HepG2 (cell line): ENCODE measurements at regions not wholly inside any gene's neighbourhood (a gene's known extent, or its start where the extent isn't known, plus 50 kb on each side); places are given as distances from the start of the nearest gene placed in this dataset.

ENCODE experiments used
- AKNA ChIP-seq: sonication (generic); formaldehyde crosslinking; IDR thresholded peaks from 2 replicates; pipeline ENCODE4 v1.4.0; 2020; ENCODE audit warnings: missing genetic modification reagents, borderline replicate concordance
- CERS6 ChIP-seq: sonication (generic); formaldehyde crosslinking; IDR thresholded peaks from 2 replicates; pipeline ENCODE4 v1.5.0; 2020; ENCODE audit warnings: missing genetic modification reagents
- CTCF ChIP-seq: sonication (generic); formaldehyde crosslinking; IDR thresholded peaks from 2 replicates; pipeline ENCODE4 v1.5.0; 2020; ENCODE audit warnings: mild to moderate bottlenecking, missing genetic modification reagents, moderate library complexity
- DR1 ChIP-seq: sonication (generic); formaldehyde crosslinking; IDR thresholded peaks from 2 replicates; pipeline ENCODE4 v1.8.0; 2021; ENCODE audit warnings: mild to moderate bottlenecking, missing genetic modification reagents, inconsistent platforms
- HDAC2 ChIP-seq: sonication (generic); formaldehyde crosslinking; IDR thresholded peaks from 2 replicates; pipeline ENCODE4 v1.4.0; 2020; ENCODE audit warnings: missing genetic modification reagents
- HMG20B ChIP-seq: conservative IDR thresholded peaks from 2 replicates; pipeline ENCODE4 v1.6.1; 2016; ENCODE audit warnings: missing genetic modification reagents, missing compliant biosample characterization
- MED1 ChIP-seq: sonication (generic); formaldehyde crosslinking; IDR thresholded peaks from 2 replicates; pipeline ENCODE4 v1.4.0; 2020; ENCODE audit warnings: missing genetic modification reagents
- NFRKB ChIP-seq: fragments of 450-650 bp; IDR thresholded peaks from 2 replicates; pipeline ENCODE4 v1.6.1; 2017
- NR0B2 ChIP-seq: sonication (generic); formaldehyde crosslinking; IDR thresholded peaks from 2 replicates; pipeline ENCODE4 v1.4.0; 2020; ENCODE audit warnings: mild to moderate bottlenecking, missing genetic modification reagents
- PTBP1 ChIP-seq: fragments of 200-400 bp; formaldehyde crosslinking; IDR thresholded peaks from 2 replicates; pipeline ENCODE4 v1.6.1; 2018; ENCODE audit warnings: low read length, low read depth; ENCODE audit not compliant: poor library complexity, severe bottlenecking
- TSC22D2 ChIP-seq: sonication (generic); formaldehyde crosslinking; IDR thresholded peaks from 2 replicates; pipeline ENCODE4 v1.5.1; 2020; ENCODE audit warnings: missing genetic modification reagents, mild to moderate bottlenecking, borderline replicate concordance
- YEATS4 ChIP-seq: sonication (generic); formaldehyde crosslinking; IDR thresholded peaks from 2 replicates; pipeline ENCODE4 v1.4.0; 2020; ENCODE audit warnings: missing genetic modification reagents, borderline replicate concordance
- ZBTB3 ChIP-seq: sonication (generic); formaldehyde crosslinking; IDR thresholded peaks from 2 replicates; pipeline ENCODE4 v1.4.0; 2020; ENCODE audit warnings: low read depth, mild to moderate bottlenecking, moderate library complexity, missing genetic modification reagents, borderline replicate concordance
- ZBTB42 ChIP-seq: sonication (generic); formaldehyde crosslinking; IDR thresholded peaks from 2 replicates; pipeline ENCODE4 v1.5.0; 2020; ENCODE audit warnings: mild to moderate bottlenecking, missing genetic modification reagents
- ZNF138 ChIP-seq: sonication (generic); formaldehyde crosslinking; IDR thresholded peaks from 2 replicates; pipeline ENCODE4 v1.5.0; 2020; ENCODE audit warnings: mild to moderate bottlenecking, low read depth, missing genetic modification reagents
- ZNF160 ChIP-seq: sonication (generic); formaldehyde crosslinking; IDR thresholded peaks from 2 replicates; pipeline ENCODE4 v1.8.0; 2022; ENCODE audit warnings: mild to moderate bottlenecking, inconsistent platforms, missing genetic modification reagents
- ZNF530 ChIP-seq: sonication (generic); formaldehyde crosslinking; IDR thresholded peaks from 2 replicates; pipeline ENCODE4 v1.5.0; 2020; ENCODE audit warnings: low read depth, mild to moderate bottlenecking, missing genetic modification reagents
- ZNF749 ChIP-seq: sonication (generic); formaldehyde crosslinking; IDR thresholded peaks from 2 replicates; pipeline ENCODE4 v1.8.0; 2022; ENCODE audit warnings: mild to moderate bottlenecking, missing genetic modification reagents, moderate library complexity, borderline replicate concordance
- ZSCAN29 ChIP-seq: sonication (generic); formaldehyde crosslinking; conservative IDR thresholded peaks from 2 replicates; pipeline ENCODE4 v1.4.0; 2020; ENCODE audit warnings: mild to moderate bottlenecking, missing genetic modification reagents
- ZZZ3 ChIP-seq: sonication (generic); formaldehyde crosslinking; IDR thresholded peaks from 2 replicates; pipeline ENCODE4 v1.4.0; 2020; ENCODE audit warnings: missing genetic modification reagents, mild to moderate bottlenecking, borderline replicate concordance

GRCh38 chr2:222776792-222777191, 84.0 kb upstream of the ACSL3 start (continued):
- TF ChIP-seq ZZZ3 (CRISPR knock-in tag) (no peak), ZSCAN29 (CRISPR knock-in tag) (no peak), ZNF749 (no peak), DR1 (CRISPR knock-in tag) (no peak), CTCF (0 out of 2 replicates have a peak, but pooled peaks have one; percentile 13), CERS6 (CRISPR knock-in tag) (no peak), AKNA (CRISPR knock-in tag) (no peak), YEATS4 (CRISPR knock-in tag) (no peak), ZNF530 (CRISPR knock-in tag) (no peak), NR0B2 (CRISPR knock-in tag) (no peak), ZNF160 (CRISPR knock-in tag) (no peak), ZBTB42 (CRISPR knock-in tag) (no peak), MED1 (CRISPR knock-in tag) (peak; percentile 33; the same call in 1 of the 2 replicates), HMG20B (CRISPR knock-in tag) (0 out of 2 replicates have a peak, but pooled peaks have one; percentile 6), ZBTB3 (CRISPR knock-in tag) (no peak), HDAC2 (CRISPR knock-in tag) (no peak), ZNF138 (no peak), TSC22D2 (CRISPR knock-in tag) (no peak), PTBP1 (no peak), NFRKB (no peak)
